NCI-H2171 (cell line): ENCODE measurements at regions not wholly inside any gene's neighbourhood (a gene's known extent, or its start where the extent isn't known, plus 50 kb on each side); places are given as distances from the start of the nearest gene placed in this dataset.
A peak's percentile ranks its signal among the peaks of the same experiment; 100 is the strongest.

Experiments used
- DNase-seq: peaks from one replicate; lab custom pipeline; 2025; lab: John Stamatoyannopoulos, UW

GRCh38 chr9:14560194-14560593 is 133.0 kb downstream of the ZDHHC21 start:
- no peak for DNase-seq

GRCh38 chr9:14554886-14555285 is 138.3 kb downstream of the ZDHHC21 start:
- DNase-seq = no peak

GRCh38 chr9:14547245-14548060 is 145.8 kb downstream of the ZDHHC21 start:
- no peak for DNase-seq

GRCh38 chr9:14546693-14547092 is 146.5 kb downstream of the ZDHHC21 start:
- no peak for DNase-seq

- peak; percentile 29 for DNase-seq
These were observed 151.2 kb downstream of the ZDHHC21 start for GRCh38 chr9:14542071-14542470.

GRCh38 chr9:14538526-14538925 is 154.7 kb downstream of the ZDHHC21 start:
- DNase-seq = no peak

- DNase-seq = no peak
These were observed 157.9 kb downstream of the ZDHHC21 start for GRCh38 chr9:14535161-14535955.

- DNase-seq = no peak
These were observed 159.2 kb downstream of the ZDHHC21 start for GRCh38 chr9:14533867-14534640.

GRCh38 chr9:14532456-14533115 is 160.6 kb downstream of the ZDHHC21 start:
- no peak for DNase-seq

GRCh38 chr9:14531341-14532269 is 161.6 kb downstream of the ZDHHC21 start:
- no peak for DNase-seq

- DNase-seq = no peak
These were observed 162.4 kb downstream of the ZDHHC21 start for GRCh38 chr9:14530841-14531240.

- no peak for DNase-seq
These were observed 162.9 kb downstream of the ZDHHC21 start for GRCh38 chr9:14530366-14530765.

GRCh38 chr9:14529629-14530028 is 163.6 kb downstream of the ZDHHC21 start:
- no peak for DNase-seq

- DNase-seq = no peak
These were observed 164.2 kb downstream of the ZDHHC21 start for GRCh38 chr9:14529054-14529453.

GRCh38 chr9:14526504-14526903 is 166.7 kb downstream of the ZDHHC21 start:
- DNase-seq = no peak

- DNase-seq = no peak
These were observed 167.4 kb downstream of the ZDHHC21 start for GRCh38 chr9:14525856-14526255.

GRCh38 chr9:14524873-14525515 is 168.2 kb downstream of the ZDHHC21 start:
- DNase-seq = no peak

GRCh38 chr9:14523545-14523944 is 169.7 kb downstream of the ZDHHC21 start:
- DNase-seq = no peak

GRCh38 chr9:14522627-14523379 is 170.4 kb downstream of the ZDHHC21 start:
- DNase-seq = no peak

GRCh38 chr9:14520341-14520740 is 172.9 kb downstream of the ZDHHC21 start:
- DNase-seq = no peak
